DMS79 (cell line): ENCODE measurements at regions not wholly inside any gene's neighbourhood (a gene's known extent, or its start where the extent isn't known, plus 50 kb on each side); places are given as distances from the start of the nearest gene placed in this dataset.

ENCODE experiments used
- DNase-seq: peaks from one replicate; lab custom pipeline; 2025; lab: John Stamatoyannopoulos, UW

DNA sequence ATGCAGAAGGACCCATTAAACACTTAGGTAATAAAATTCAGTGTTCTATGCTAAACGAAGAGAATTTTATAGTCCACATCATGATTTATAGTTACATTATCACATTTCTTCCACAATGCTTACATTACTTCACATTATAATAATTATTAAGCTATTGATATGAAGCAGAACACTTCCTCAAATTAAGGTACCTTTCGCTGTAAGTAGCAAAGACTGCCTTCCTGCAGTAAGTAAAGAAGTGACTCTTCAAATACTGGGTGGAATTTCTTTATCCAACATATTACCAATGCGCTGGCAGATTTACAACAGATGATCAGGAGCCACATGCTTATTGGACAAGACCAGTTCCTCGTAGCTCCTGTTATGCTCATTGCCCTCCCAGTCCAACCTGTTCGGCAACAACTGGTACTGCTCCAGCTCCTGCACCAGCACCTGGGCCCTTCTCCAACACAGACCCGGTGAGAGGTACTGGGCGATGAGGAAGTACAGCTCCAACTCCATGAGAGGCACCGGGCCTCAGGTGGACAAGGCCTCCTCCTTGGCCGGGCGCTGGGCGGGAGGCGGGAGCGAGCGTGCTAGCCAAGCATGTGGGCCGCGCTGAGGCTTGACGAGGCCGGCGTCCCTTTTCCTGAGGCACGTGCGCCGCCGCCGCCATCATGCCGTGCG lies 210.7 kb upstream of the ATP2B1 start:
- DNase-seq, result no peak

GRCh38 chr12:89918172-89918846 lies 209.7 kb upstream of the ATP2B1 start:
- no peak for DNase-seq

DNA sequence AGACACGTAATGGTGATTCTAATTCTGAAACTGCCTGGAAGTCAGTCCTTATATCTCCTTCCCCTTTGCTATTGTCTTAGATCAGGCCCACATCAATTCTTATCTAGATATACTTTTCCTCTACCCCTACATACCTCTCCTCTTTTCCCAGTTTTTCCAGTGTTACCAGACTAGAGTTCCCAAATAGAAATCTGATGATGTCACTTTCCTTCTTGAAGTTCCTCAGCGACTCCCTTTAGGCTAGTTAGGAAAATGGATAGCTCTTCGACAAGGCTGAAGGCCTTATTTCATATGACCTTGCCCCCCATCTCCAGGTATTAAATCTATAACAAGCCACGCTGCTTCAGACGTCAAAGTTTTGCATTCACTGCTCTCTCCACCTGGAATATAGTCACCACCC lies 201.1 kb upstream of the ATP2B1 start:
- DNase-seq, result no peak

- DNase-seq, result no peak
These were observed 199.0 kb upstream of the ATP2B1 start for GRCh38 chr12:89907659-89908058.

DNA sequence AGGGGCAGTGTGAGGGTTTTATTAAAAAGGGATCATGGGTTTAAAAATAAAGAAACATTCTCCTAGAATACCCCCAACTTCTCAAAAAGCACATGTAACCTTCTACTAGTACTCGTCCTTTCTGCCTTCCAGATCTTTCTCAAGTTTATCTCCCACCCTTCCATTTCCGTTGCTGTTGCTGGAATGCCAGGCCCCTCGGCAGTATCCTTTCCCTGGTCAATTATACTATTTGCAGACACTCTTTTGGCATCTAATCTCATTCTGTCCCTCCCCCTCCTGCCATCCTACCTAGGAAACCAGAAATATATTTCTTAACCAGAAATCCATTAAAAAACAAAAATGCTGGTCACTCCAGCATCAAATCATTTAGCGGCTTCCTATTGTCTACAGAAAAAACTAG lies 198.2 kb upstream of the ATP2B1 start:
- DNase-seq, result no peak

DNA sequence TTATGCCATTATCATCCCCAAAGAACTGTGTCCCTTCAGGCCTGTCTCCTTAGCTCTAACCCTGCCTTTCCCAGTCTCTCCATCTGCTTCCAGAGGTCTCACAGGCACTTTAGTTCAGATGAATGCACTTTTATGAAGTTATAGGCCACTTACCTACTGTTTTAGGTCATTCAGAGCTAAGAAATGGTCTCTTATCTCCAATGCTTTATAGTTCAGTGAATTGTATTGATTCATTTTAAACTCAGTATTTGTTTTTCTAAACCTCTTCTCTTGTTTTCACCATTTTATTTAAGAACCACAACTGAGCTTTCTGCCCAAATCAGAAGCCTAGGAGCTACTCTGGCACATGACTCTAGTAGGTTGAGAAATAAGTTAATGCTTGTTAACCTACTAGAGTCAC lies 197.5 kb upstream of the ATP2B1 start:
- no peak for DNase-seq

DNA sequence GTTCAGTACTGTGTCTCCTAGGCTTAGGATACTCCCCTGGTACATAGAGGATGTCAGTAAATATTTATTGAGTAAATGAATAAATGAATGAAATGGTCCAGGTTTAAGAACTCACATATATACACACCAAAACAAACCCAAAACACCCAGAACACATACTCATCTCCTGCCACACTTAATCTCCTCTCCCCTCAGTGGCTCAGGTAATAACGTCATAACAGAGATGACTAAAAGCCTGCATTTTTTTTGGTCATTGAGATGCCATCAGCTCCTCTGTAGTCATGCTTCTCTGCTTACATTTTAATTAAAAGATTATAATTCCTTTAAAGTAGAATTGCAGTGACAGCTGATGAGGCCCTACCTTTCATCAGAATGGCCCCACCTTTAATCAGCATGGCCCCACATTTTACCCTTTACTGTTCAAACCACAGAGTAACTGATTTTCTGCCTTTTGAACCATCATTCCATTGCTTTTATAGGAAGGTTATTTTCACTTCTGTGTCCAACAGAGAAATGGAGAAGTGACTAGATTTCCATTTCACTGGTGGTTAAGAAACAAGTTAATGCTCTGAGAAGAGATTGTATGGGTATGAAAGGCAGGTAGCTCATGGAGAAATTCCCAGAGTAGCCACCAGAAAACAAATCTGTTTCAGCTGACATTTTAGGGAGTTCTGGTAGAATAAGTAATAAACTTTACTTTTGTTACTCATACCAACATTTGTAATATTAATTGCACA lies 193.4 kb upstream of the ATP2B1 start:
- DNase-seq, result no peak

DNA sequence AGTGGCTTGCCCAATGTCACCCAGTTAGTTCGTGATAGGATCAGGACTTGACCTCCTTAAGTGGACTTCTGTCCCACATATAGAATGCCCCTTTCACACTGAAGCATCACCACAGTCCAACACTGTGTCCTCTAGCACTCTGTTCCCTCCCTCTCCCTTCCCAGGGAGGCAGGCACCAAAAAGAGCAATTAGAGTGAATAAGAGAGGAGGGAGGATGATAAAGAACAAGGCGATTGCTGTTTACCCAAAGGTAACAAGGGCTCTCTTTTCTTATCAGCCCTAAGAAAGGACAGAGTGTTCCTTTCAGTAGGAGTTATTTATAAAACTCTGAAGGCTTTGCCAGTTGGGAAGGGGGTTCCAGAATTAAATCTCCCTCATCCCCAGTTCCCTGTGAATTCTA lies 192.7 kb upstream of the ATP2B1 start:
- no peak for DNase-seq

GRCh38 chr12:89899651-89900050 lies 191.0 kb upstream of the ATP2B1 start:
- DNase-seq, result no peak

DNA sequence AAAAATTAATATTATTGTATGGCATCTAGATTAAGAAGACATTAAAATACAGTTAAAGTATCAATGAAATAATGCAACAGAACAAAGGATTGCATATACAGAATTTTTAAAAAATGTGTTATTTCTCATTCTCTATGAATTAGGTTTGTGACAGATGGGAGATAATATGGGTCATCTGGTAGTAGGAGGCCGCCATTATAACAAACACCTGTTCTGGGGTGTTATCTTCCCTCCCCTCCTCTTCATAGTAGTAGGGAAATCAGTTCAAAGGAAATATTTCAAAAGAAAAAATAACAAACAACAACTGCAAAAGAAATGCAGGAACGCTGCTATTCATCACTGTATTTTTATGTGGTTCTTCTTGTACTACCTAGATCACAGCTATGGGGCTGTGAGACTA lies 187.0 kb upstream of the ATP2B1 start:
- DNase-seq, result no peak

DNA sequence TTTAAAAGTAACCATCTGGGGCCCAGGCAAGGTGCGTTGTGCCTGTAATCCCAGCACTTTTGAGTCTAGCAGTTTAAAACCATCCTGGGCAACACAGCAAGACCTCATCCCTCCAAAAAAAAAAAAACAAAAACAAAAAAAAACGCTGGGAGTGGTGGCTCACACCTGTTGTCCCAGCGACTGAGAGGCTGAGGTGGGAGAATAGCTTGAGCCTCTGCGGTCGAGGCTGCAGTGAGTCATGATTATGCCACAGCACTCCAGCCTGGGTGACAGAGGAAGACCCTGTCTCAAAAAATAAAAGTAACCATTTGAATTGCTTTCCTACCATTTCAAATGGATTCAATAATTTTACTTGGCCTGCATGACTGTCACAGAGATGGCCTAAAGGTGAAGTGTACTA lies 186.5 kb upstream of the ATP2B1 start:
- DNase-seq, result no peak

DNA sequence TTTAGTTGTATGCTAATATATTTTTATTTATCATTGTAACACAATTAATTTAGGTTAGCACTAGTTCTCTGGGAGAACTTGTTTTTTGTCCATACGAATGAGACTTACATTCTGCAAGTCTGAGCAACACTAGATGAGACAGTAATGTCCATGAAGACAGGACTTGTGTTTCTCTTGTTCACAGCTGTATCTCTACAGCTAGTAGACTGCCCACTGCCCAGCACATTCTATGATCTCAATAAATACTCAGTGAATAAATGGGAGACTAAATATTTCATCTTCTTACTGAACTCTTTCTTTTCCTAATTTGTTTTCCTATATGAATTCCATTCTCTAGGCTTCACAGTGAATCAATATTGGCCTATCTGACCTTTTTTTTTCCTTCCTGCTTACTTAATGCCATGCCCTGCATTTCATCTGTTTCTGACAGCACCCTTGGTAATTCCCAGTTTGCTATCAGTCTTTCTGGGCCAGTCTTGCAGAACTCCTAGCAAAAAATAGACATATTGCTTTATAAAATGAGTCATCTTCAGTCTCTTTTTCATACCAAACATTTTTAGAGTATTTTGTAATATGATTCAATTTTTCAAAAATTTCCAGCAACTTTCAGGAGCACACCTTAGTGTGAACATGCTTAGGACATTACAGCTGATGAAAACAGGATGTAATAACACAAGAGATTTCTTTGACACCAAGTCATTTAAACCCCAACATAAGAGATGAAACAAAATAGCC lies 185.5 kb upstream of the ATP2B1 start:
- no peak for DNase-seq

GRCh38 chr12:89892436-89892835 lies 183.8 kb upstream of the ATP2B1 start:
- no peak for DNase-seq

GRCh38 chr12:89891933-89892332 lies 183.3 kb upstream of the ATP2B1 start:
- no peak for DNase-seq

DNA sequence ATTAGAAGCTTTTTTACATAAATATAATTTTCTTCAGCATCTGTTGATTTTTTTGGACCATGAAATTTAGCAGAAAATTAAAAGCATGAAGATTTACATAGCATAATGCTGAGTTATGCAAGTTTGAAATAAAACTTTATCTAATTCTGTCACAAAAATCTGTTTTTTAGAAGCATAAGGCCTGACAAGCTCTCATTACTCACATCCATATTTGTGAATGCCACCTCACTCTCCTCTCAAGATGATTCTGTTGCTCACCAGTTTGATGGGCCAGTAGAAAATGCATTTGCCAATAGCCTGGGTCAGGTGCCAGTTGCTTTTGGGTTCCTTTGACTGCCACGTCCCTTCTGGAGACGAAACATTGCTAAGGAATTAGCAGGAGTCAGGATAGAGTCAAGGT lies 181.5 kb upstream of the ATP2B1 start:
- no peak for DNase-seq

DNA sequence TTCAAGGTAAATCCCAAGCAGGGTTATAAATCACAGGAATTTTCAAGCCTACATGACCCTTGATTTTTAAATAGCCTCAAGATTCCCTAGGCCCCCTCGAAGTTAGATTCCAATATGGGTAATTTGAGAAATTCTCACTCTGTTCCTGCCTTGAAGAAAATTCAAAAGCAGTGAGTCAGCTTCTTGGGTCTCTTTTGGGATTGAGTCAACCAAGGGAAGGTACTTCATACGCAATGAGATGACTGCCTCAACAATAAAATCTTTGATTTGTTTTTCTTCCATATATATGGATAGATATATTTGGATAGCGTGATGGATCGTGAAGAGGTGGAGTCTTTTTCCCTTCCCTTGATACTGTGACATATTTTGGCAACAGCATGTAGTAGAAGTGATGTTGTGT lies 180.4 kb upstream of the ATP2B1 start:
- no peak for DNase-seq

DNA sequence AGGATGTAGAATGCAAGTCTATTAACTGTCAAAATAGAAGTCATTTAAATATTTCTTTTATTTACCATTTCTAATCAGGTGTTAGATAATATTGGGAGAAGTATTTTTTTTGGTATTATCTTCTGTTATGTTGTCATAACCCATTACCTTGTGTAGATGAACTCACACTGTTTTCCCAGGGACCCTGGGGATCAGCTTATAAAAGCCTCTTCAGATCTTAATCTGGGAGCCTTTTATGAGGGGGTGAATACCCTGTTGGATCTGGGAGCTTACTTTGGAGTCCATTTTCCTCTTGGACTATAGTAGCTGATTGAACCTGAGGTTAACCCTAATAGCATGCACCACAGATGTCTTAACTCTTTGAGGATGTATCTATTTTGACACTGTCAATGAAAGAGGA lies 176.3 kb upstream of the ATP2B1 start:
- DNase-seq, result no peak

GRCh38 chr12:89884416-89884898 lies 175.8 kb upstream of the ATP2B1 start:
- DNase-seq, result no peak

GRCh38 chr12:89883630-89884389 lies 175.2 kb upstream of the ATP2B1 start:
- no peak for DNase-seq

DNA sequence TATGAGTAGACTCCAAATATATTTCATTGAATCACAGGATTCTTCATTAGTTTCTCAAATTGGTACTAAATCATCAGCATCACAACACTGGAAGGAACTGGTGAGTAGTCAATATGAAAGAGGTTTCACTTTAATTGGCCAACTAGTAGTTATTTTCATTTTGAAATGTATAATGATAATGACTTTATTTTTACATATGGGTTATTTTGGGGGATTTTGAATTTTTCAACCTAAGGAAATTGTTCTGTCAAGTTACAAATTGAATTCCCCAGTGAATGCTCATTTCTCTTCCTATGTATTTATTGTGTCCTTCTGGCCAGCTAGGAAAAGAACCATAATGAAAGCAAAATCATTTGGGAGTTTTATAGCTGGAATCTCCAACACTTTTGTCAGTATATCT lies 174.2 kb upstream of the ATP2B1 start:
- DNase-seq, result no peak

DNA sequence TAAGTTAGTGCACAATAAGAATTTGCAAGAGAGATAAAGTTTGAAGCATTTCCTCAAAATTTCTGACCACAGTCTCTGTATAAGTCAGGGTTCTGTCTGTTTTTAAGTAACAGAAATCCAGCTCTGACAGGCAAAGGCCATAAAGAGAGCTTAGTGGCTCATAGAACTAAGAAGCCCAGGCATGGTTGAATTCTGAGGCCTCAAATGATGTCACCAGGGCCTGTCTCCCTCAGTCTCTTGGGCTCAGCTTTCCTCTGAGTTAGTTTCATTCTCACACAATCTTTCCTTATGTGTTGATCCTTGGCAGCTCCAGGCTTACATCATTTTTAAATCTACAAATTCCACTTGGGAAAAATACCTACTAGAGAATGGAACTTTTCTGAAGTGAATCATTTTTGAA lies 173.4 kb upstream of the ATP2B1 start:
- no peak for DNase-seq
